ENCODE measurements at regions not wholly inside any gene's neighbourhood (a gene's known extent, or its start where the extent isn't known, plus 50 kb on each side); places are given as distances from the start of the nearest gene placed in this dataset.

- TF ChIP-seq POLR2AphosphoS5 (IDR thresholded peaks at IDR 0.05; ENCODE audit: borderline replicate concordance, low read depth, low read length) = no peak
- TF ChIP-seq EZH2 (IDR thresholded peaks at IDR 0.05) = no peak
These were observed 201.4 kb downstream of the CHD9NB start for GRCh38 chr16:52851211-52851740.
